H1 (cell line): ENCODE measurements at regions not wholly inside any gene's neighbourhood (a gene's known extent, or its start where the extent isn't known, plus 50 kb on each side); places are given as distances from the start of the nearest gene placed in this dataset.

Experiments
- CTCF ChIA-PET: fragments of 300-600 bp; sonication (Branson Sonifier 250); formaldehyde crosslinking; loops from one replicate; lab custom pipeline; 2021; ENCODE audit not compliant: partially characterized antibody; lab: Charles Lee
- POLR2A ChIA-PET: fragments of 300-600 bp; sonication (Branson Sonifier 250); formaldehyde crosslinking; loops from one replicate; lab custom pipeline; 2021; ENCODE audit warnings: inconsistent platforms; ENCODE audit not compliant: partially characterized antibody; lab: Charles Lee
- DNase-seq, 2 experiments: peaks; one replicate each; pipeline versions ENCODE4 v3.0.0 to v3.0.0-alpha.2; 2010 to 2022; ENCODE audit warnings: low spot score in 2 of 2, low read depth in 1 of 2, mixed read lengths in 1 of 2
- FAIRE-seq: peaks from 2 replicates; lab custom pipeline; 2011; peaks lifted over from hg19 to GRCh38; lab: Jason Lieb, UNC
- H2AFZ ChIP-seq: 2 replicates; pipeline ENCODE4 v1.8.1; 2012; ENCODE audit warnings: low read length, inconsistent platforms
- H2AK5ac ChIP-seq: 2 replicates; pipeline ENCODE4 v1.6.1; 2013; ENCODE audit warnings: low read depth, low read length
- H2BK120ac ChIP-seq: replicated peaks from 2 replicates; pipeline ENCODE3; 2013; ENCODE audit warnings: low read depth, low read length, inconsistent platforms
- H2BK12ac ChIP-seq: 2 replicates; pipeline ENCODE4 v1.6.1; 2013; ENCODE audit warnings: low read depth, low read length
- H2BK15ac ChIP-seq: 2 replicates; pipeline ENCODE4 v1.6.1; 2013; ENCODE audit warnings: low read length
- H2BK20ac ChIP-seq: 2 replicates; pipeline ENCODE4 v1.6.1; 2013; ENCODE audit warnings: low read length
- H2BK5ac ChIP-seq: 2 replicates; pipeline ENCODE4 v1.6.1; 2013; ENCODE audit warnings: low read depth, low read length
- H3K14ac ChIP-seq: 2 replicates; pipeline ENCODE4 v1.6.1; 2013; ENCODE audit warnings: inconsistent platforms; ENCODE audit not compliant: insufficient read length
- H3K18ac ChIP-seq: 2 replicates; pipeline ENCODE4 v1.6.1; 2013; ENCODE audit warnings: low read length; ENCODE audit errors: extremely low read depth
- H3K23ac ChIP-seq: 2 replicates; pipeline ENCODE4 v1.6.1; 2013; ENCODE audit warnings: inconsistent platforms; ENCODE audit not compliant: insufficient read length
- H3K23me2 ChIP-seq: 2 replicates; pipeline ENCODE4 v1.6.1; 2013; ENCODE audit warnings: low read depth, low read length
- H3K27ac ChIP-seq: 2 replicates; pipeline ENCODE4 v1.6.1; 2011; ENCODE audit warnings: low read depth, low read length, inconsistent platforms
- H3K27me3 ChIP-seq, 4 experiments: replicated peaks in 1 of 4; 1 replicate in 1 of 4; 2 replicates in 3 of 4; pipeline versions ENCODE4 v1.6.1 to v1.8.1; 2011 to 2013; ENCODE audit warnings: low read length in 3 of 4, mild to moderate bottlenecking in 3 of 4, inconsistent platforms in 2 of 4, mixed read lengths in 2 of 4, moderate library complexity in 1 of 4; ENCODE audit not compliant: control insufficient read depth in 3 of 4, insufficient read depth in 3 of 4; ENCODE audit errors: extremely low read depth in 1 of 4
- H3K36me3 ChIP-seq, 4 experiments: 2 replicates each; pipeline versions ENCODE4 v1.6.1 to v1.8.1; 2011 to 2013; ENCODE audit warnings: mild to moderate bottlenecking in 4 of 4, low read length in 3 of 4, moderate library complexity in 2 of 4, control low read depth in 1 of 4, inconsistent platforms in 1 of 4; ENCODE audit not compliant: insufficient read depth in 4 of 4, control insufficient read depth in 2 of 4
- H3K4ac ChIP-seq: replicated peaks from 2 replicates; pipeline ENCODE3; 2013; ENCODE audit warnings: low read length, low read depth, mixed read lengths, inconsistent platforms; ENCODE audit not compliant: insufficient read length
- H3K4me1 ChIP-seq, 4 experiments: replicated peaks in 1 of 4; 1 replicate in 1 of 4; 2 replicates in 3 of 4; pipeline versions ENCODE4 v1.6.1 to v1.8.1; 2011 to 2013; ENCODE audit warnings: low read length in 3 of 4, inconsistent platforms in 2 of 4, mixed read lengths in 1 of 4; ENCODE audit not compliant: insufficient read depth in 4 of 4, control insufficient read depth in 3 of 4
- H3K4me2 ChIP-seq, 2 experiments: 2 replicates each; pipeline versions ENCODE4 v1.6.1 to v1.8.1; 2011 to 2013; ENCODE audit warnings: low read depth in 2 of 2, low read length in 2 of 2, control low read depth in 1 of 2, inconsistent platforms in 1 of 2, mild to moderate bottlenecking in 1 of 2; ENCODE audit not compliant: insufficient read depth in 1 of 2
- H3K4me3 ChIP-seq, 4 experiments: fragments of 200-600, 300-600 bp in 1 of 4; sonication (generic), shearing (Covaris generic), sonication (Bioruptor Twin) in 1 of 4; 2 replicates each; pipeline versions ENCODE4 v1.5.1 to v1.8.1; 2011 to 2016; ENCODE audit warnings: low read length in 4 of 4, low read depth in 3 of 4, control low read depth in 2 of 4, inconsistent platforms in 2 of 4, mild to moderate bottlenecking in 2 of 4, mixed read lengths in 1 of 4, moderate library complexity in 1 of 4; ENCODE audit not compliant: insufficient read depth in 2 of 4; ENCODE audit errors: extremely low read depth in 1 of 4
- H3K56ac ChIP-seq: replicated peaks from 2 replicates; pipeline ENCODE3; 2013; ENCODE audit warnings: low read depth, mild to moderate bottlenecking, mixed read lengths, low read length, inconsistent platforms; ENCODE audit not compliant: insufficient read length
- H3K79me1 ChIP-seq: 2 replicates; pipeline ENCODE4 v1.6.1; 2013; ENCODE audit warnings: low read depth, low read length, control low read depth
- H3K79me2 ChIP-seq, 2 experiments: 2 replicates each; pipeline versions ENCODE4 v1.6.1 to v1.8.1; 2012 to 2013; ENCODE audit warnings: low read length in 2 of 2, mild to moderate bottlenecking in 2 of 2, inconsistent platforms in 1 of 2; ENCODE audit not compliant: insufficient read depth in 2 of 2, control insufficient read depth in 1 of 2
- H3K9ac ChIP-seq, 4 experiments: replicated peaks in 1 of 4; 1 replicate in 1 of 4; 2 replicates in 3 of 4; pipeline versions ENCODE4 v1.6.1 to v1.8.1; 2011 to 2013; ENCODE audit warnings: low read depth in 3 of 4, low read length in 3 of 4, control low read depth in 2 of 4, mild to moderate bottlenecking in 2 of 4, moderate library complexity in 2 of 4, inconsistent platforms in 1 of 4; ENCODE audit errors: extremely low read depth in 1 of 4
- H3K9me3 ChIP-seq, 2 experiments: 2 replicates each; pipeline versions ENCODE4 v1.6.1 to v1.8.1; 2012 to 2013; ENCODE audit warnings: mild to moderate bottlenecking in 2 of 2, moderate library complexity in 2 of 2, control low read depth in 1 of 2, inconsistent platforms in 1 of 2, low read depth in 1 of 2, low read length in 1 of 2, mixed read lengths in 1 of 2; ENCODE audit not compliant: insufficient read depth in 2 of 2
- H4K20me1 ChIP-seq, 2 experiments: replicated peaks in 1 of 2; 2 replicates each; pipeline versions ENCODE3 to v1.8.1; 2011 to 2013; ENCODE audit warnings: inconsistent platforms in 2 of 2, low read length in 2 of 2, mild to moderate bottlenecking in 1 of 2; ENCODE audit not compliant: insufficient read depth in 2 of 2, control insufficient read depth in 1 of 2
- H4K5ac ChIP-seq: 2 replicates; pipeline ENCODE4 v1.6.1; 2013; ENCODE audit warnings: low read length, low read depth, mixed read lengths, inconsistent platforms; ENCODE audit not compliant: insufficient read length
- H4K8ac ChIP-seq: 2 replicates; pipeline ENCODE4 v1.8.0; 2013; ENCODE audit warnings: mild to moderate bottlenecking, moderate library complexity, low read length, inconsistent platforms; ENCODE audit not compliant: insufficient read depth; ENCODE audit errors: extremely low read depth
- H4K91ac ChIP-seq: replicated peaks from 2 replicates; pipeline ENCODE3; 2013; ENCODE audit warnings: low read length, mixed read lengths, inconsistent platforms; ENCODE audit not compliant: insufficient read length
- ASH2L ChIP-seq: fragments of 200-600, 300-600 bp; sonication (generic); IDR thresholded peaks from one replicate; pipeline ENCODE4 v1.7.1; 2017; ENCODE audit warnings: low read length
- CREB1 ChIP-seq: IDR thresholded peaks from 2 replicates; pipeline ENCODE4 v1.6.1; 2012; ENCODE audit warnings: inconsistent platforms
- EZH2 ChIP-seq: fragments of 200-600 bp; sonication (generic); IDR thresholded peaks from 2 replicates; pipeline ENCODE4 v1.7.1; 2012; ENCODE audit warnings: low read depth, mild to moderate bottlenecking, moderate library complexity, low read length, inconsistent platforms; ENCODE audit not compliant: severe bottlenecking
- JUND ChIP-seq: IDR thresholded peaks from 2 replicates; pipeline ENCODE4 v1.6.1; 2011; ENCODE audit warnings: mild to moderate bottlenecking, improper control_type of control experiment, low read length
- KDM5A ChIP-seq: fragments of 200-600 bp; IDR thresholded peaks from 2 replicates; pipeline ENCODE4 v1.7.1; 2012; ENCODE audit warnings: mild to moderate bottlenecking, low read length, inconsistent platforms, mixed read lengths
- NANOG ChIP-seq: IDR thresholded peaks from 2 replicates; pipeline ENCODE4 v1.6.1; 2011; ENCODE audit warnings: low read length, low read depth, mild to moderate bottlenecking, inconsistent platforms; ENCODE audit not compliant: insufficient read depth, poor library complexity, severe bottlenecking
- PHF8 ChIP-seq: fragments of 200-600 bp; sonication (generic); conservative IDR thresholded peaks from 2 replicates; pipeline ENCODE4 v1.7.1; 2012; ENCODE audit warnings: low read depth, mild to moderate bottlenecking, inconsistent platforms, low read length, moderate library complexity
- RNF2 ChIP-seq: fragments of 200-900, 300-1000 bp; sonication (generic); IDR thresholded peaks from 2 replicates; pipeline ENCODE4 v1.7.1; 2016; ENCODE audit warnings: borderline replicate concordance, low read depth, mild to moderate bottlenecking, antibody characterized with exemption, low read length; ENCODE audit not compliant: poor library complexity, severe bottlenecking; ENCODE audit errors: missing control alignments
- SAP30 ChIP-seq: fragments of 300-600 bp; sonication (generic); IDR thresholded peaks from 2 replicates; pipeline ENCODE4 v1.7.1; 2012; ENCODE audit warnings: low read length, moderate library complexity, mild to moderate bottlenecking, inconsistent platforms; ENCODE audit not compliant: insufficient read depth, insufficient replicate concordance
- TEAD4 ChIP-seq: IDR thresholded peaks from 2 replicates; pipeline ENCODE4 v1.6.1; 2012; ENCODE audit warnings: low read depth, low read length, inconsistent platforms, mixed read lengths
- USF2 ChIP-seq: IDR thresholded peaks from 2 replicates; pipeline ENCODE4 v1.6.1; 2011; ENCODE audit warnings: low read length, improper control_type of control experiment
- WGBS, 2 experiments: shearing (Covaris generic) in 1 of 2; methylation state at CpG; one replicate each; pipeline versions ENCODE4 v1.1.6 to v1.1.7; 2013 to 2015; ENCODE audit warnings: low lambda C conversion rate in 2 of 2, mixed read lengths in 2 of 2, inconsistent platforms in 1 of 2, low coverage in 1 of 2, missing lambda C conversion rate in 1 of 2; ENCODE audit not compliant: insufficient replicate concordance in 2 of 2, insufficient coverage in 1 of 2, insufficient read length in 1 of 2; ENCODE audit errors: extremely low coverage in 1 of 2, missing lambda C conversion rate in 1 of 2; 5-methylcytosine and 5-hydroxymethylcytosine counted together
- TF ChIP-seq, protein P1 (sequence below): IDR thresholded peaks from 2 replicates; pipeline ENCODE4 v1.6.1; 2012; ENCODE audit warnings: inconsistent platforms

GRCh38 chr14:23751616-23752015 is 115.5 kb downstream of the DHRS2 start:
- no peak for TF ChIP-seq CREB1
- no peak for TF ChIP-seq RNF2
- TF ChIP-seq SAP30: no peak
- no peak for TF ChIP-seq ASH2L
- TF ChIP-seq JUND: no peak
- no peak for TF ChIP-seq KDM5A
- TF ChIP-seq NANOG: no peak
- TF ChIP-seq USF2: no peak
- no peak for TF ChIP-seq PHF8
- no peak for TF ChIP-seq EZH2
- no peak for TF ChIP-seq TEAD4
- TF ChIP-seq, protein P1, sequence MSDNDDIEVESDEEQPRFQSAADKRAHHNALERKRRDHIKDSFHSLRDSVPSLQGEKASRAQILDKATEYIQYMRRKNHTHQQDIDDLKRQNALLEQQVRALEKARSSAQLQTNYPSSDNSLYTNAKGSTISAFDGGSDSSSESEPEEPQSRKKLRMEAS: no peak
- Histone ChIP-seq H3K27ac (no peak overlapping the region), H4K8ac (no peak overlapping the region), H3K79me2 (no peaks in the 10 kb centered on the region), H4K91ac (no peak overlapping the region), H3K18ac (no peak overlapping the region), H3K23me2 (no peaks in the 10 kb centered on the region), H3K9ac (no peak overlapping the region), H3K14ac (no peak overlapping the region), H3K9me3 (peaks cover 35 to 47% of the 10 kb centered on the region in 2 experiments), H4K5ac (no peak overlapping the region), H3K27me3 (no peaks in the 10 kb centered on the region; a peak in 1 of 7 replicates), H3K4ac (no peak overlapping the region), H3K56ac (no peak overlapping the region), H3K79me1 (no peaks in the 10 kb centered on the region), H2BK20ac (no peak overlapping the region), H4K20me1 (no peaks in the 10 kb centered on the region), H2AK5ac (no peak overlapping the region), H2AFZ (no peak overlapping the region), H3K4me2 (no peak overlapping the region), H3K4me3 (no peak overlapping the region), H3K4me1 (no peaks in the 10 kb centered on the region), H2BK12ac (no peak overlapping the region), H3K23ac (no peak overlapping the region), H2BK5ac (no peak overlapping the region), H2BK120ac (no peak overlapping the region), H2BK15ac (no peak overlapping the region), H3K36me3 (no peaks in the 10 kb centered on the region)
- ChIA-PET POLR2A (no interaction called here), CTCF (interaction anchor here (0.9 kb wide), 1 partner anchor 159 kb away, joined by 3 read pairs; no protein-coding TSS in a partner anchor)
- FAIRE-seq: no peak
- no peak for DNase-seq
- 80% methylated on average over 2 of the region's 2 CpGs; no CpG with 5 or more reads in 1 of the 2 experiments for WGBS, 2 experiments
